IMR-90 (cell line): ENCODE measurements at regions not wholly inside any gene's neighbourhood (a gene's known extent, or its start where the extent isn't known, plus 50 kb on each side); places are given as distances from the start of the nearest gene placed in this dataset.

Source experiments
- ATAC-seq: fragments of 200-7000 bp; cut with Tn5 transposase; 2 replicates; pipeline ENCODE4 v1.9.1; 2020; ENCODE audit warnings: low read depth, mild to moderate bottlenecking, moderate library complexity
- BruUV-seq: library from RNA; stranded (reverse); fragments of 400-500 nt; replicated peaks from 2 replicates; lab custom pipeline; 2021; lab: Mats Ljungman, UMichigan
- CTCF ChIA-PET: fragments of 300-600 bp; formaldehyde crosslinking; extraction: SDS; loops from one replicate; lab custom pipeline; 2021; ENCODE audit warnings: antibody characterized with exemption; lab: Yijun Ruan, JAX
- POLR2A ChIA-PET: fragments of 300-600 bp; sonication (Branson Sonifier 250); formaldehyde crosslinking; loops from one replicate; lab custom pipeline; 2022; ENCODE audit warnings: antibody characterized with exemption; ENCODE audit not compliant: unreplicated experiment; lab: Charles Lee
- DNase-seq: peaks from one replicate; pipeline ENCODE4 v3.0.0; 2013
- H2AFZ ChIP-seq: replicated peaks from 2 replicates; pipeline ENCODE3; 2013; ENCODE audit warnings: low read length, mild to moderate bottlenecking; ENCODE audit not compliant: poor library complexity
- H2AK5ac ChIP-seq: 2 replicates; pipeline ENCODE4 v1.6.1; 2013; ENCODE audit warnings: low read depth, low read length, inconsistent platforms
- H2AK9ac ChIP-seq: replicated peaks from 2 replicates; pipeline ENCODE3; 2013; ENCODE audit warnings: mild to moderate bottlenecking, low read depth, low read length, moderate library complexity; ENCODE audit not compliant: poor library complexity
- H2BK120ac ChIP-seq: 2 replicates; pipeline ENCODE4 v1.6.1; 2013; ENCODE audit warnings: low read depth, low read length, inconsistent platforms
- H2BK15ac ChIP-seq: 3 replicates; pipeline ENCODE4 v1.6.1; 2013; ENCODE audit warnings: low read depth, low read length, inconsistent platforms
- H2BK20ac ChIP-seq: 2 replicates; pipeline ENCODE4 v1.6.1; 2013; ENCODE audit warnings: low read depth, mild to moderate bottlenecking, inconsistent platforms, low read length, moderate library complexity
- H2BK5ac ChIP-seq: 2 replicates; pipeline ENCODE4 v1.6.1; 2013; ENCODE audit warnings: mild to moderate bottlenecking, low read depth, low read length, inconsistent platforms; ENCODE audit not compliant: poor library complexity, severe bottlenecking
- H3K14ac ChIP-seq: replicated peaks from 2 replicates; pipeline ENCODE4 v1.6.1; 2013; ENCODE audit warnings: low read depth, low read length, inconsistent platforms
- H3K18ac ChIP-seq: 2 replicates; pipeline ENCODE4 v1.6.1; 2013; ENCODE audit warnings: low read depth, low read length, control low read depth
- H3K23ac ChIP-seq: 2 replicates; pipeline ENCODE4 v1.6.1; 2013; ENCODE audit warnings: low read depth, low read length, inconsistent platforms
- H3K27ac ChIP-seq: 2 replicates; pipeline ENCODE4 v1.5.1; 2013; ENCODE audit warnings: mild to moderate bottlenecking, control low read depth, low read length; ENCODE audit not compliant: insufficient read depth
- H3K27me3 ChIP-seq: 2 replicates; pipeline ENCODE4 v1.6.1; 2013; ENCODE audit warnings: low read length; ENCODE audit not compliant: control insufficient read depth, insufficient read depth
- H3K36me3 ChIP-seq: 2 replicates; pipeline ENCODE4 v1.6.1; 2013; ENCODE audit warnings: low read length, mixed read lengths; ENCODE audit not compliant: control insufficient read depth, insufficient read depth
- H3K4ac ChIP-seq: 2 replicates; pipeline ENCODE4 v1.6.1; 2013; ENCODE audit warnings: low read depth, low read length, inconsistent platforms
- H3K4me1 ChIP-seq: 2 replicates; pipeline ENCODE4 v1.6.1; 2013; ENCODE audit warnings: low read length, mixed read lengths; ENCODE audit not compliant: control insufficient read depth, insufficient read depth
- H3K4me2 ChIP-seq: 2 replicates; pipeline ENCODE4 v1.6.1; 2013; ENCODE audit warnings: low read depth, mild to moderate bottlenecking, control low read depth, low read length, moderate library complexity
- H3K4me3 ChIP-seq: 2 replicates; pipeline ENCODE4 v1.5.1; 2013; ENCODE audit warnings: low read depth, mild to moderate bottlenecking, control low read depth, low read length, moderate library complexity; ENCODE audit not compliant: insufficient read depth
- H3K56ac ChIP-seq: 2 replicates; pipeline ENCODE4 v1.6.1; 2013; ENCODE audit warnings: low read length, inconsistent platforms; ENCODE audit not compliant: insufficient read depth; ENCODE audit errors: extremely low read depth
- H3K79me1 ChIP-seq, 2 experiments: 2 replicates each; pipeline ENCODE4 v1.6.1; 2013; ENCODE audit warnings: low read length in 2 of 2, inconsistent platforms in 1 of 2, low read depth in 1 of 2
- H3K9ac ChIP-seq: 2 replicates; pipeline ENCODE4 v1.6.1; 2013; ENCODE audit warnings: low read depth, low read length, control low read depth
- H3K9me1 ChIP-seq: 2 replicates; pipeline ENCODE4 v1.6.1; 2013; ENCODE audit warnings: low read length, inconsistent platforms; ENCODE audit not compliant: insufficient read depth
- H3K9me3 ChIP-seq: 2 replicates; pipeline ENCODE4 v1.6.1; 2013; ENCODE audit warnings: low read length; ENCODE audit not compliant: control insufficient read depth, insufficient read depth
- H4K20me1 ChIP-seq: 2 replicates; pipeline ENCODE4 v1.6.1; 2013; ENCODE audit warnings: low read length, inconsistent platforms; ENCODE audit not compliant: insufficient read depth
- H4K5ac ChIP-seq: 2 replicates; pipeline ENCODE4 v1.6.1; 2013; ENCODE audit warnings: mild to moderate bottlenecking, low read depth, low read length, control low read depth
- H4K8ac ChIP-seq, 2 experiments: 2 replicates each; pipeline ENCODE4 v1.6.1; 2013; ENCODE audit warnings: low read depth in 2 of 2, low read length in 2 of 2, control low read depth in 1 of 2, inconsistent platforms in 1 of 2
- H4K91ac ChIP-seq: 2 replicates; pipeline ENCODE4 v1.6.1; 2013; ENCODE audit warnings: low read depth, low read length, inconsistent platforms; ENCODE audit not compliant: insufficient read depth
- CEBPB ChIP-seq: IDR thresholded peaks from 2 replicates; pipeline ENCODE4 v1.6.1; 2012; ENCODE audit warnings: low read depth, low read length, improper control_type of control experiment
- CHD1 ChIP-seq: IDR thresholded peaks from 2 replicates; pipeline ENCODE4 v1.6.1; 2012; ENCODE audit warnings: low read depth, low read length, improper control_type of control experiment
- FOS ChIP-seq: fragments of 150-350 bp; IDR thresholded peaks from 2 replicates; pipeline ENCODE4 v1.6.1; 2016; ENCODE audit warnings: low read depth, low read length
- MAFK ChIP-seq: IDR thresholded peaks from 2 replicates; pipeline ENCODE4 v1.6.1; 2012; ENCODE audit warnings: low read depth, low read length, improper control_type of control experiment
- MAZ ChIP-seq: IDR thresholded peaks from 2 replicates; pipeline ENCODE4 v1.6.1; 2012; ENCODE audit warnings: low read depth, mild to moderate bottlenecking, low read length, improper control_type of control experiment, moderate library complexity, borderline replicate concordance
- NFE2L2 ChIP-seq: fragments of 150-350 bp; IDR thresholded peaks from 2 replicates; pipeline ENCODE4 v1.6.1; 2016; ENCODE audit warnings: low read depth, mild to moderate bottlenecking, low read length
- RCOR1 ChIP-seq: IDR thresholded peaks from 2 replicates; pipeline ENCODE4 v1.6.1; 2012; ENCODE audit warnings: mild to moderate bottlenecking, low read length, improper control_type of control experiment; ENCODE audit not compliant: insufficient replicate concordance
- RFX5 ChIP-seq: IDR thresholded peaks from 2 replicates; pipeline ENCODE4 v1.8.0; 2012; ENCODE audit warnings: low read depth, mild to moderate bottlenecking, low read length, moderate library complexity
- WGBS, 2 experiments: methylation state at CpG; one replicate each; pipeline versions ENCODE4 v1.1.5 to v1.1.7; 2013; ENCODE audit warnings: missing lambda C conversion rate in 2 of 2; ENCODE audit not compliant: insufficient read length in 1 of 2; ENCODE audit errors: extremely low coverage in 2 of 2; 5-methylcytosine and 5-hydroxymethylcytosine counted together
- dilution Hi-C: fragments of 300-500 bp; cut with HindIII; formaldehyde crosslinking; loops from one replicate; pipeline ENCODE4 v1.14.3; 2018; ENCODE audit warnings: low sequenced_read_pairs; ENCODE audit not compliant: unreplicated experiment
- in situ Hi-C: fragments of 300-500 bp; cut with MboI; formaldehyde crosslinking; loops from 3 replicates; pipeline ENCODE4 v1.14.3; 2019; ENCODE audit warnings: low sequenced_read_pairs, inconsistent platforms, mixed read lengths
- intact Hi-C: fragments of 100-400 bp; cut with micrococcal nuclease; formaldehyde crosslinking; loops from 2 replicates; pipeline ENCODE4 v1.10.0; 2022
- TF ChIP-seq, protein P1 (sequence below): fragments of 150-350 bp; IDR thresholded peaks from 2 replicates; pipeline ENCODE4 v1.6.1; 2017; ENCODE audit warnings: mild to moderate bottlenecking, antibody characterized with exemption, low read length, low read depth

DNA sequence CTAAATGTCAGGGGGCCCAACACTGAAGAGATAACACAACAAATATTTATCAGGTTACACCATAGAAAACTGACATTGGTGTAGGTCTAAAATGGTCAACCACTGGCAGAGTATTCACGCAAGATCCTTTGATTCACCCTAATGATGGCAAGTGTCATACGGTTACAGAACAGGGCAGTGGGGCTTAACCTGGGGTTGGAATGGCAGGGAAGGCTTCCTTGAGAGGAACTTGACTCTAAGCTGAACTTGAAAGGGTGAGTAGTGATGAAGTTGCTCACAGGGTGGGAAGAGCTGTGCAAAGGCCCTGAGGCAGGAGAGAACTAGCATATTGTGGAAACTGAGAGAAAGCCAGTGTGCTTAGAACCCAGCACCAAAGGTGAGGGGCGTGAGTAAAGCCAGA is 97.1 kb upstream of the MVB12B start:
- no peak overlapping the region for H2AK5ac ChIP-seq
- H3K9me3 ChIP-seq: no peaks in the 10 kb centered on the region
- no peaks in the 10 kb centered on the region for H3K4me1 ChIP-seq
- 91% methylated on average over 2 of the region's 3 CpGs; no CpG with 5 or more reads in 1 of the 2 experiments for WGBS, 2 experiments
- no peaks in the 10 kb centered on the region for H4K20me1 ChIP-seq
- no peaks in the 10 kb centered on the region for H3K9me1 ChIP-seq
- no peak for ATAC-seq
- H3K4me3 ChIP-seq: no peak overlapping the region
- TF ChIP-seq NFE2L2 (no peak), MAFK (no peak), FOS (no peak), RCOR1 (no peak), RFX5 (no peak), MAZ (no peak), CEBPB (no peak), CHD1 (no peak)
- TF ChIP-seq, protein P1, sequence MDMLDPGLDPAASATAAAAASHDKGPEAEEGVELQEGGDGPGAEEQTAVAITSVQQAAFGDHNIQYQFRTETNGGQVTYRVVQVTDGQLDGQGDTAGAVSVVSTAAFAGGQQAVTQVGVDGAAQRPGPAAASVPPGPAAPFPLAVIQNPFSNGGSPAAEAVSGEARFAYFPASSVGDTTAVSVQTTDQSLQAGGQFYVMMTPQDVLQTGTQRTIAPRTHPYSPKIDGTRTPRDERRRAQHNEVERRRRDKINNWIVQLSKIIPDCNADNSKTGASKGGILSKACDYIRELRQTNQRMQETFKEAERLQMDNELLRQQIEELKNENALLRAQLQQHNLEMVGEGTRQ: no peak
- no peak overlapping the region for H4K91ac ChIP-seq
- H2AFZ ChIP-seq: no peak overlapping the region
- H3K79me1 ChIP-seq: no peaks in the 10 kb centered on the region
- H3K23ac ChIP-seq: no peak overlapping the region
- in situ Hi-C loops: loop anchor here (5.0 to 25.0 kb wide), 2 partner anchors 667 to 822 kb away; no protein-coding TSS in a partner anchor
- no TSS peak for BruUV-seq
- H3K4me2 ChIP-seq: no peak overlapping the region
- H3K56ac ChIP-seq: no peak overlapping the region
- ChIA-PET CTCF (interaction anchor here (1.0 kb wide), 1 partner anchor 670 kb away, joined by 3 read pairs; no protein-coding TSS in a partner anchor), POLR2A (no interaction called here)
- no peak overlapping the region for H2BK5ac ChIP-seq
- H2AK9ac ChIP-seq: no peak overlapping the region
- no peak overlapping the region for H4K8ac ChIP-seq
- no peak overlapping the region for H3K27ac ChIP-seq
- no peak overlapping the region for H3K9ac ChIP-seq
- no peak overlapping the region for H2BK20ac ChIP-seq
- no peak for DNase-seq
- no peak overlapping the region for H2BK120ac ChIP-seq
- peaks cover 54% of the 10 kb centered on the region for H3K27me3 ChIP-seq
- H3K14ac ChIP-seq: no peak overlapping the region
- no peaks in the 10 kb centered on the region for H3K36me3 ChIP-seq
- no peak overlapping the region for H3K18ac ChIP-seq
- no peak overlapping the region for H3K4ac ChIP-seq
- H2BK15ac ChIP-seq: no peak overlapping the region
- intact Hi-C loops: loop anchor here (1.0 to 5.0 kb wide), 3 partner anchors 169 to 482 kb away; partner anchors contain the start of gene PBX3
- dilution Hi-C loops: no loop called here
- no peak overlapping the region for H4K5ac ChIP-seq
